Mesodermal cell (in vitro differentiated cells): ENCODE measurements at regions not wholly inside any gene's neighbourhood (a gene's known extent, or its start where the extent isn't known, plus 50 kb on each side); places are given as distances from the start of the nearest gene placed in this dataset.
A peak's percentile ranks its signal among the peaks of the same experiment; 100 is the strongest.
"Not testable (repeated sequence)": the region's sequence is repeated elsewhere in the genome, so short reads cannot be mapped to it uniquely, and the experiment has no call there.

ENCODE experiments used
- H3K27ac ChIP-seq: 2 replicates; pipeline ENCODE4 v1.7.0; 2013; ENCODE audit warnings: mild to moderate bottlenecking, low read depth, low read length, moderate library complexity; ENCODE audit not compliant: severe bottlenecking
- H3K36me3 ChIP-seq: 2 replicates; pipeline ENCODE4 v1.7.1; 2013; ENCODE audit warnings: mild to moderate bottlenecking, low read length, moderate library complexity; ENCODE audit not compliant: control insufficient read depth, insufficient read depth
- H3K4me1 ChIP-seq: one replicate; pipeline ENCODE4 v1.7.1; 2013; ENCODE audit warnings: mild to moderate bottlenecking, low read length; ENCODE audit not compliant: insufficient read depth, control insufficient read depth, poor library complexity, severe bottlenecking
- H3K4me3 ChIP-seq: 2 replicates; pipeline ENCODE4 v1.7.0; 2013; ENCODE audit warnings: low read length, control low read depth, mild to moderate bottlenecking; ENCODE audit not compliant: insufficient read depth, poor library complexity, severe bottlenecking; ENCODE audit errors: extremely low read depth
- H3K9me3 ChIP-seq: 2 replicates; pipeline ENCODE4 v1.7.1; 2013; ENCODE audit warnings: mild to moderate bottlenecking, low read length, moderate library complexity; ENCODE audit not compliant: control insufficient read depth
- WGBS, 2 experiments: methylation state at CpG; one replicate each; pipeline ENCODE4 v1.1.5; 2013; ENCODE audit warnings: missing lambda C conversion rate in 2 of 2; ENCODE audit not compliant: insufficient coverage in 2 of 2; 5-methylcytosine and 5-hydroxymethylcytosine counted together

DNA sequence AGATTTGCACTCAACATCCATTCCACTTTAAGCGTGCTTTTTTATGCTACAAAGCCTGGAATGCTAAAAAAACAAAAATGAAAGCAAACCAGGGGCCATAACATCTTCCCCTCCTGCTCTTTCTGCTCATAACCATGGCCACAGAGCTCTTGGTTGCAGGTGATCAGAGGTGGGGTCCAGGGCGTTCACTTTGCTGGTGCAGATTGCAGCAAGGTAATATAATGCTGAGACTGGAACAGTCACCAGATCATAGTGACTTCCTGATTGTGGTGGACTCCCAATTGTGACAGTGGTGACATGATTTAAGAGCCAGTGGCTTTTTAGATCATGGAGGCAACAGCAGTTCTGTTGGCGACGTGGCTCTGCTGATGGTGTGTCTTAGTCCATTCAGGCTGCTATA, 115.0 kb upstream of the CPM start:
- peaks cover under 1% of the 10 kb centered on the region for H3K4me1 ChIP-seq
- no peaks in the 10 kb centered on the region for H3K36me3 ChIP-seq
- no peak overlapping the region for H3K27ac ChIP-seq
- WGBS, 2 experiments: 73% methylated on average over 3 of the region's 4 CpGs; no CpG with 5 or more reads in 1 of the 2 experiments
- no peaks in the 10 kb centered on the region for H3K9me3 ChIP-seq
- no peak overlapping the region for H3K4me3 ChIP-seq

DNA sequence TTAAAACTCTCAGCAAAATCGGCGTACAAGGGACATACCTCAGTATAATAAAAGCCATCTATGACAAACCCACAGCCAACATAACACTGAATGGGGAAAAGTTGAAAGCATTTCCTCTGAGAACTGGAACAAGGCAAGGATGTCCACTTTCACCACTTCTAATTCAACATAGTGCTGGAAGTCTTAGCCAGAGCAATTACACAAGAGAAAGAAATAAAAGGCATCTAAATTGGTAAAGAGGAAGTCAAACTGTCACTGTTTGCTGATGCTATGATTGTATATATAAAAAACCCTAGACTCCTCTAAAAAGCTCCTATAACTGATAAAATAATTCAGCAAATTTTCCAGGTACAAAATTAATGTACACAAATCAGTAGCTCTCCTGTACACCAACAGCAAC, 116.9 kb upstream of the CPM start:
- H3K4me1 ChIP-seq: peaks cover 13% of the 10 kb centered on the region
- no CpG with 5 or more reads among the region's 2 CpGs for WGBS, 2 experiments
- not testable (repeated sequence) for H3K9me3 ChIP-seq, H3K4me3 ChIP-seq, H3K36me3 ChIP-seq, H3K27ac ChIP-seq

DNA sequence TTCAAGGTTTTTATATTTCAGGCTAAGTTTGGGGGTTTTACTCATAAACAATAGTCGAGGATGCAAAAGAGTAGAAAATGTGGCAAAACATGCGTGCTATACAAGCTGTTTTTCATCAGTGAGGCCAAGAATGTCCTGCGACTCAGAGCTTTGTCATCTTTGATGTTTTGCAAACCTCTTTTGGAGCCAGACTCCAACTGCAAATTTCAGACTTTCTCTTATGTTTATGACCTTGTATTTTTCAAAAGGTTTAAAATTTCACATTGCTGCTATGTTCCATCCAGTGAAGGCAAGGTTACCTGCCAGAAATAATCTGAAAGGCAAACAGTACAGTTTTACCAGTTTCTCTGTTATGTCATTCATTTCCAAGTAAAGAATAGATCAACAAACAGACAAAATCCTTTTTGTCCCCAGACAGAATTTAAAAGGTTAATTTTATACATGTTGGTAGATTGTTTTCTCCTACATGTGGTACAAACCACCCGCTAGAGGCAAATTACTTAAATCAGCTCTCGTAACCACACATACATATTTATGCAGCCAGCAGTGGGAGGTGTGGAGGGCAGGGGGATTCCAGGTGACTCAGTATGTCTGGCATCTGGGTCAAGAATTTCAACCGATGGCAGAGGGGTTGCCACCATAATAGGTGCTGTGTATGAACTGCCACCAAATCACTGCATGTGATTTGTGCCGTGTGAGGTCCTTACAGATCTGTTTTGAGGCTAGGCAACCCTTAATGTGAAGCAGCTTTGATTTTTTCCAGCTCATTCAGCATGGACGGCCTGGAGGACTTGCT, 119.8 kb upstream of the CPM start:
- H3K27ac ChIP-seq: peak overlapping the region; percentile 94

DNA sequence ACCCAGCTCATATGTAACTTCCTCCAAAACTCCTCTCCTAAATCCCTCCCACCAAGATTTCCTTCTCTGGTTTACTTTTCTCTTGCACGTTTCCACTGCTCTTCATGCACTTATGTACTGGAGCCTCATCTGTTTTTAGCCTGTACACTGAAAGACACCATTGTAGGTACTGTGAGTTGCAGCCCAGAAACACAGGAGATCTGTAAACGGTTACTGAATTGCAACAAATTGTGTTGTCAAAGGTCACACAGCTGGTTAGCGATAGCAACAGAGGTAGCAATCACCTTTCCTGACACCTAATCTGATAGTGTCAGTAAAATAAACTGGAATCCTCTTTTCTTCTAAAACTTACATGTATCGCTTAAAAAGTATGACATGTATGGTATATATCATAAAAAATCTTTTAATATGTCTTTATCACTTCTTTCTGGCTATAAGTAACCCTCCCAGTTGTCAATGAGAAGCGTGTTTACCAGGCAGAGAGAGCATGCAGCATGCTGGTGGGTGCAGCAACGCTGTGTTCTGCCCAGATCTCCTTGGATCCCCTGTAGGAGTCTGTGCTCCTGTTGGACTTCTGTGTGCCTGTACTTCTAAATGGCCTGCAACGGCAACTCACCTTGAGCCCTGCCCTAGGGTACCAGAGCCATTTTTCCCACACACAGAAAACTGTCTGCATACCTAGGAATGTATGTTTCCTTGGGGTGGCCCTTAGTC, 121.5 kb upstream of the CPM start:
- H3K4me3 ChIP-seq: no peak overlapping the region
- peaks cover 15% of the 10 kb centered on the region for H3K4me1 ChIP-seq
- H3K27ac ChIP-seq: no peak overlapping the region
- no peaks in the 10 kb centered on the region for H3K36me3 ChIP-seq
- no peaks in the 10 kb centered on the region for H3K9me3 ChIP-seq
- 93 to 97% methylated on average over 3 to 5 of the region's 7 CpGs for WGBS, 2 experiments

More for the DNA sequence above, 119.8 kb upstream of the CPM start:
- Histone ChIP-seq H3K9me3 (no peaks in the 10 kb centered on the region), H3K4me3 (no peak overlapping the region), H3K4me1 (peaks cover 13% of the 10 kb centered on the region), H3K36me3 (no peaks in the 10 kb centered on the region)
- 58 to 68% methylated on average over 5 to 6 of the region's 8 CpGs for WGBS, 2 experiments

DNA sequence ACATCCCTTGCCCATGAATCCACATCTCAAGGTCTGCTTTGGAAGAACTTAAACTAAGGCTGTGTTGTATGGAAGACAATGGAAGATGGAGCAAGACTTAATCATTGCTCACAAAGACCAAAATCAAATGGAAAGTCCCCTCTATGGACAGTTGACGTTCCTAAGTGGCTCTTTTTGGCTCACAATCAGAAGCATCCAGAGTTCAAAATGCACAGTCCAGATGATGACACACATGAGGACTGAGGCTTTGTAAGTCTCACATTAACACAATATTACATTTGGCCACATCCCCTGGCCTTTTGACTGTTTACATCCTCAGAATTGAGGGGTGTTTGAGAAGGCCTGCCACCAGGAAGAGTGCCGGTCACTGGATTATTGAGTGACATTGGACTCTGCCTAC, 122.3 kb upstream of the CPM start:
- H3K9me3 ChIP-seq: no peaks in the 10 kb centered on the region
- 90 to 100% methylated on average over 2 of the region's 2 CpGs for WGBS, 2 experiments
- H3K36me3 ChIP-seq: no peaks in the 10 kb centered on the region
- no peak overlapping the region for H3K4me3 ChIP-seq
- no peak overlapping the region for H3K27ac ChIP-seq
- peaks cover 17% of the 10 kb centered on the region for H3K4me1 ChIP-seq

DNA sequence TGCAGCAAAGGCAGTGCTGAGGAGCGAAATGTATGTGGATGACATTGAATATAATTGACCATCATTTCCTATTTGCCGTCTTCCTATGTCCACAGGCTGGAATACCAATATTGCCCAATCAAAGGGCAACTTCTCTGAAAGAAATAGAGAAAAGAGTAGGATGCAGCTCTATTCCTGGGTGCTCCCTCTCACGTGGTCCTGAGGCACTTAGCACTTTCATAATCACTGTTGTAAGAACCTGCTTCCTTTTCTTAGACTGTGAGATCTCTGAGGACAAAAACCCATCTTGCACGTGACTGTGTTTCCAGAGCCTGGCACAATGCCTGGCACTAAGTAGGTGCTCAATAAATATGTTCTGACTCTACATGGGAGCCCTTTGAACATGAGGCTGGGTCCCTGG, 122.7 kb upstream of the CPM start:
- no peak overlapping the region for H3K4me3 ChIP-seq
- H3K9me3 ChIP-seq: no peaks in the 10 kb centered on the region
- peaks cover 17% of the 10 kb centered on the region for H3K4me1 ChIP-seq
- H3K36me3 ChIP-seq: no peaks in the 10 kb centered on the region
- no peak overlapping the region for H3K27ac ChIP-seq
- WGBS, 2 experiments: 86 to 91% methylated on average over 2 to 3 of the region's 4 CpGs

DNA sequence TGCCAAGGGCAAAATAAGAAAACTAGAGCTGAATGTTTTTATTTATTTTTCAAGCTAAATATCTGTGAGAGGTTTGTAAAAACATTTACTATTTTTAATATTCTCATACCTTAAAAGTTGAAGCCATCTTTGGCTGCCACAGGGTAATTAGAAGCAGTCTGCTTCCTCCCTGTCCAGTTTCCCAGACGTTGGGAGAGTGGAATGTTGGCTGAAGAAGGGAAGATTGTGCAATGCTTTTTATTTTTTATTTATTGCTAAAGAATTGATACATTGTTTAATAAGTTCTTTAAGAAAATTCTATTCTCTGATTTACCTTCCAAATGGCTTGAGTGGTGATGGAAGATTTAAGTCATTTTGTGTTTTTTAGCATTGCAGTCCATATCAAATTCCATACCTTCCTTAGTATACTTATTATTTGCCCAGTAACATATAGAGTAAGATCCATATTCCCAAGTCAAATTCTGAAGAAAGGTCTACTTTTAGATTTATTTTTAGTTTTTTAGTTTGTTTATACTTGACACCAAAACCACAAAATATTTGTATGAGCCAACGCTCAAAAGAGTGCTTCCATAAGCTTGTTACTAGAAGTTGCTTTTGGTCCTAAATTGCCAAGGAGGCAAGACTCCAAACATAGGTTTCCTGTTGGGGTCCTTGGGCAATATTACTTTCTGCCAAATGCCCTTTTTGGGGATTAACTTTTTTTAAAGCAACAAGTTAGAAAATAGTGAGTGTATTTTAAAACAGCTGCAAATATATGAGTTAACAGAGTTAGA, 124.0 kb upstream of the CPM start:
- WGBS, 2 experiments: no CpG with 5 or more reads among the region's 2 CpGs
- H3K36me3 ChIP-seq: no peaks in the 10 kb centered on the region
- peaks cover 17% of the 10 kb centered on the region for H3K4me1 ChIP-seq
- no peak overlapping the region for H3K4me3 ChIP-seq
- H3K9me3 ChIP-seq: no peaks in the 10 kb centered on the region
- no peak overlapping the region for H3K27ac ChIP-seq

DNA sequence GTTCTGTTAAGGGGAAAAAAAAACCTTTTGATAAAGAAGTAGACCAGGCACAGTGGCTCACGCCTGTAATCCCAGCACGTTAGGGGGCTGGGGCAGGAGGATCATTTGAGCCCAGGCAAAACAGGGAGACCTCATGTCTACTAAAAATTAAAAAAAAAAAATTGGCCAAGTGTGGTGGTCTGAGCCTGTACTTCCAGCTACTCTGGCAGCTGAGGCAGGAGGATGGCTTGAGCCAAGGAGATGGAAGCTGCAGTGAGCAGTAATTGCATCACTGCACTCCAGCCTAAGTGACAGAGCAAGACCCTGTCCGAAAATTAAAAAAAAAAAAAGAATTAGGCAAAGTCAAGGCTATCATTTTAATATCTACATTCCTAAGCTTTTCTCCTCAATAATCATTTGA, 124.8 kb upstream of the CPM start:
- Histone ChIP-seq H3K4me1 (peaks cover 17% of the 10 kb centered on the region), H3K4me3 (no peak overlapping the region), H3K36me3 (no peaks in the 10 kb centered on the region), H3K9me3 (no peaks in the 10 kb centered on the region), H3K27ac (no peak overlapping the region)
- WGBS, 2 experiments: no CpG with 5 or more reads among the region's 3 CpGs

DNA sequence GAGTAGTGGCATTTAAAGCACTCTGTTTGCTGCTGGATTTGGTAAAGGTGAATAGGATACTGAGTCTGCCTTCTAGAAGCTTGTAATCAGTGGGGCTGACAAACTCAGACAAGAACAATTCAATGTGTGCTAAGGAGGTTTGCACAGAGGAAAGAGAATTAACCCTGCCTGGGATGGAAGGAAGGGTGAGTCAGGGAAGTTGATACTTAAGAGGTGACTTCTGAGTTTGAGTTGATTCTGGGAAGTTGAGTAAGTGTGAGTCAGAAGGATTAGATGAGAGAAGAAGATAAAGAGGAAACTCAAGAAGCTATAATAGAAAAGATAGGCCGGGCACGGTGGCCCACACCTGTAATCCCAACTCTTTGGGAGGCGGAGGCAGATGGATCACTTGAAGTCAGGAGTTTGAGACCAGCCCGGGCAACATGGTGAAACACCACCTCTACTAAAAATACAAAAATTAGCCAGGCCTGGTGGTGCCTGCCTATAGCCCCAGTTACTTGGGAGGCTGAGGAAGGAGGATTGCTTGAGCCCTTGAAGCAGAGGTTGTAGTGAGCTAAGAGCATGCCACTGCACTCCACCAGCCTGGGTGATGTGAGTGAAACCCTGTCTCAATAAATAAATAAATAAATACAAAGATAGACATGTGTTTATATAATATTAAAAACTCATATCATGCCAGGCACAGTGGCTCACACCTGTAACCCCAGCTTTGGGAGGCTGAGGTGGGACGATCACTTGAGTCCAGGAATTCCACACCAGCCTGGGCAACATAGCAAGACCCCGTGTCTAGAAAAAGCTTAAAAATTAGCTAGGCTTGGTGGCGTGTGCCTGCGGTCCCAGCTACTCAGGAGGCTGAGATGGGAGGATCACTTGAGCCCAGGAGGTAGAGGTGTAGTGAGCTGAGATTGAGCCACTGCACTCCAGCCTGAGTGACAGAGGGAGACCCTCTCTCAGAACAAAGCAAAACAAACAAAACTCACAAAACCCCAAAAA, 126.8 kb upstream of the CPM start:
- H3K4me1 ChIP-seq: peaks cover 5% of the 10 kb centered on the region
- 94 to 97% methylated on average over 5 to 7 of the region's 8 CpGs for WGBS, 2 experiments

DNA sequence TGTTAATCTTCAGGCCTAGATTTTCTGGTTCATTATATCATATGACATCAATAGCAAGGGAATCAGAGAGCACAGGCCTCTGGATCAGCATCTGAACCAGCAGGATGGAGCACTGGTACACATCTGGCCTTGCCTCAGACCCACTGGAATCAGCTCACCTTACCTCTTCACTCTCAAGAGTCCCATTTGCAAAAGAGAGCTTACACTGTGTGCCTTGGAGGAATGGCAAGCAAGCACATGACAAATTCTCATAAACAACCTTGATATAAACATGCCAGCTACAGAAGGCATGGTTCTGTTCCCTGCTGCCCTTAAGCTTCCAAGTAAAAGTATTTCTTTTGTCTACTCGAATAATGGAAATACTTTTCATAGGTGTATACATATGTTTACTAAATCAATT, 128.6 kb upstream of the CPM start:
- Histone ChIP-seq H3K36me3 (no peaks in the 10 kb centered on the region), H3K27ac (no peak overlapping the region), H3K9me3 (no peaks in the 10 kb centered on the region), H3K4me3 (no peak overlapping the region), H3K4me1 (peaks cover 5% of the 10 kb centered on the region)
- WGBS, 2 experiments: no CpG with 5 or more reads among the region's 1 CpG

More for the DNA sequence above, 126.8 kb upstream of the CPM start:
- H3K4me3 ChIP-seq: no peak overlapping the region
- H3K36me3 ChIP-seq: no peaks in the 10 kb centered on the region
- no peaks in the 10 kb centered on the region for H3K9me3 ChIP-seq
- no peak overlapping the region for H3K27ac ChIP-seq
